Inflammatory macrophage (primary cell): ENCODE measurements at regions not wholly inside any gene's neighbourhood (a gene's known extent, or its start where the extent isn't known, plus 50 kb on each side); places are given as distances from the start of the nearest gene placed in this dataset.

Source experiments
- DNase-seq, 2 donors: peaks; one replicate each; pipeline ENCODE4 v3.0.0-alpha.2; 2020 to 2022

- DNase-seq: no peak
These were observed 122.2 kb downstream of the ACTL8 start for GRCh38 chr1:17877316-17877715.

GRCh38 chr1:17877896-17878295 is 122.8 kb downstream of the ACTL8 start:
- no peak for DNase-seq

DNA sequence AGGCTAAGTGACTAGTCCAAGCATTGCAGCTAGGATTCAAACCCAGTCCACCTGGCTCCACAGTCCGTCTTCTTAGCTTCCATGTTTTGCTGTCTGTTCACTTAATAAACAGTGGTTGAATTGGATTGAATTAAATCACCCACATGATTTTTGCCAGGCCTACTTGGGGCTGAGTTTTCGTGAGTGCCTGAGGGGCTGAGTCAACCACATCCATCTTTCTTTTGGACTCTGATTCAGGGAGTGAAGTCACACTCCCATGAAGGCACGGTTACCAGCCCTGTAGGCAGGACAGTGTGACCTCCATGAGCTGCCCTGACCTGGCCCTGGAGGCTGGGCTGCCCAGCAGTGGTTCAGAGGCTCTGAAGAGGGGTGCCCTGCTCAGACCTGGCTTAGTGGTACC is 123.7 kb downstream of the ACTL8 start:
- no peak for DNase-seq

DNA sequence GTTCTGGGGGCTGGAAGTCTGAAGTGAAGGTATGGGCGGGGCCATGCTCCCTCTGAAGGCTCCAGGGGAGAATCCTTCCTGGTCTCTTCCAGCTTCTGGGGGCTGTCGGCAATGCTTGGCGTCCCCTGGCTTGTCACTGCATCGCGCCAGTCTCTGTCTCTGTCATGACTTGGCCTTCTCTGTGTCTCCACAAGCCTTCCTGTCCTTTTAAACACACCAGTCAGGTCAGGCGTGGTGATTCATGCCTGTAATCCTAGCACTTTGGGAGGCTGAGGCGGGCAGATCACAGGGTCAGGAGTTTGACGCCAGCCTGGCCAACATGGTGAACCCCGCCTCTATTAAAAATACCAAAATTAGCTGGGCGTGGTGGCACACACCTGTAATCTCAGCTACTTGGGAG is 125.3 kb downstream of the ACTL8 start:
- DNase-seq: no peak

DNA sequence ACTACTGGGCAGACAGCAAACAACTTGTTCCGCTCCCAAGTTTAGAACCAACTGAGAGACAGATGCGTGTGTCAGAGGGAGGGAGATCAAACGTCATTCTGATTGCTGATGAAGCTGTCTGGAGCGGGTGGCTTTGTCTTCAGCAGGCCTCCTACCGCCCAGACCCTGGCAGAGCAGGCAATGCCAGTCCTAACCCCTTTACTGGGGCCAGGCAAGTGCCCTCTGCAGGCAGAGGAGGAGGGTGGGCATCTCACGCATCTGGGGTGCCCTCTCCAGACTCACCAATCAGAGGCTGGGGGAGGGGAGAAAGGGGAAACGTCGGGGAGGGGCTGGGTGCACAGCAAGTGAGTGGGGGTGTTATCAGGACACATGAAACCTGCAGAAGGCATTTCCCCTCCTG is 126.6 kb downstream of the ACTL8 start:
- no peak for DNase-seq

- no peak for DNase-seq
These were observed 128.0 kb downstream of the ACTL8 start for GRCh38 chr1:17883136-17883535.

GRCh38 chr1:17883662-17884395 is 128.7 kb downstream of the ACTL8 start:
- DNase-seq: no peak

- DNase-seq: no peak
These were observed 130.7 kb downstream of the ACTL8 start for GRCh38 chr1:17885663-17886320.

GRCh38 chr1:17886386-17886785 is 131.3 kb downstream of the ACTL8 start:
- DNase-seq: no peak

DNA sequence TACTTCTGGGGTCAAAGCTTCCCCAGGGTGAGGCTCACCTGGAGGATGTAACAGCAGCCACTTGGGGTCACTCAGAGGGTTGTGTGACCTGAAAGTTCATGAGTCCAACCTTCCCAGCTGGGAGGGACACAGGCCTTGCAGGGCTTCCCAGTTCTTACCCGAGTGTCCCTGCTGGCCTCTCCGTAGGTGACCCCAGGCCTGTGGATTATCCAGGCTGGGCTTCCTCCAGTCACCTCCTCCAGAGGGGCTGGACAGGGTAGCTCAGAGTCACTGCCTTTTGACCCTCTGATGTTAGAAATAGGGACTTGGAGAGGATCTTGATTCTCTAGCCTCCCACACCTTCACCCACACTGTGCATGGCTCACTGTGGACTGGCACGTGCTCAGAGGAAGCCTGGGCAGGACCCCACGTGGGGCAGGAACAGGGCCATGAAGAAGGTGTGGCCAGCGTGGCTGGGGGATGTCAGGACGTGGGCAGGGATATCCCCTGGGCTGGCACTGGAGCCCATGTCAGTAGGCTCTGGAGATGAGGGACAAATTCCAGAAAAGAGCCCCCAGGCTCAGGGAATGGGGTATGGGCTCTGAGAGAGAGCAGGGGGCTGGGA is 131.8 kb downstream of the ACTL8 start:
- DNase-seq: no peak

- DNase-seq: no peak
These were observed 132.7 kb downstream of the ACTL8 start for GRCh38 chr1:17887661-17888371.

DNA sequence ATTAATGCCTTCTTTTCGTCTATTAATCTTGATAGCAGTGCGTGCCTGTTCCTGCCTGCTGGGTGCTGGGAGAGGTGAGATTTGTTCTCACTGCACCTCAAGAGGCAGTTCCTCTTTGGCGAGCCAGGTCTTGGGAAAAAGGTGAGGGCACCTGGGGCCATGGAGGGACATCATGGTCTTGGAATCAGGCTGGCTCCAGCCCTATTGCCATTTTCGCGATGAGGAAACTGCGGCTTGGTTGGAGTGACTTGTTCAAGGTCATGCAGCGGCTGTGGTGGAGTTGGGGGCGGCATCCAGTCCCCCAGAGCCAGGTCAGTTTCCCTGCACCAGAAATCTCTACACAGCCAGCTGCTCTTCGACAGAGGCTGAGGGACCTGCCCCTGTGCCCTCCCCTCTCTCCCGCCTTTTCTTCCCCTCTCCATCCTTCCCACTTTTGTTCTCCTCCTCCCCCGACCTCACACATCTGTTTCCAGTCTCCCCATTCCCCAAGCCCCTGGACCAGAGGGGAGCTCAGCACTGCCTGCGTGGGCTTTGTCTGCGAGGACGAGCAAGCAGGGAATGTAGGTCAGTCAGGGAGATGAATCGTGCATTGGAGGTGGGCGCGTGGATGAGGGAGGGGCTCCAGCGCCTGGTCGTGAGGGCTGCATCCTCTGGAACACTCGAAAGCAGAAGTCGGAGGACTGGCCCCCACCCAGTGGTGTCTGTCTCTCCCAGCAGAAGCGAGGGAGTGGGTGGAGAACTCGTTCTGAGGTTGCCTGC is 135.1 kb downstream of the ACTL8 start:
- DNase-seq: no peak

- DNase-seq: no peak
These were observed 135.7 kb downstream of the ACTL8 start for GRCh38 chr1:17890815-17891191.

- no peak for DNase-seq
These were observed 136.3 kb downstream of the ACTL8 start for GRCh38 chr1:17891205-17892110.

GRCh38 chr1:17892225-17892624 is 137.1 kb downstream of the ACTL8 start:
- DNase-seq: no peak

DNA sequence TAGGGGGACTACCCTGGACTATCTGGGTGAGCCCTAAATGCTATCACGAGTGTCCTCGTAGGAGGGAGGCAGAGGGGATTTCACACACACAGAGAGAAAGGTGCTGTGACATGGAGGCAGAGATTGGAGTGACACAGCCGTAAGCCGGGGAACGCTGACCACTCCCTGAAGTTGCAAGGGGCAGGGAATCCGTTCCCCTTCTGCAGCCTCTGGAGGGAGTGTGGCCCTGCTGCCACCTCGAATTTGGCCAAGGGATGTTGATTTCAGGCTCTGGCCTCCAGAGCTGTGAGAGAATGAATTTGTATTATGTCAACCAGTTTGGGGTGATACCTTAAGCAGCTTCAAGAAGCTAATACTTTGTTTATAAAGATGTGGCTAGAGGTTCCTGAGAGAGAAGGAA is 137.7 kb downstream of the ACTL8 start:
- no peak for DNase-seq

- no peak for DNase-seq
These were observed 138.9 kb downstream of the ACTL8 start for GRCh38 chr1:17893891-17894631.

DNA sequence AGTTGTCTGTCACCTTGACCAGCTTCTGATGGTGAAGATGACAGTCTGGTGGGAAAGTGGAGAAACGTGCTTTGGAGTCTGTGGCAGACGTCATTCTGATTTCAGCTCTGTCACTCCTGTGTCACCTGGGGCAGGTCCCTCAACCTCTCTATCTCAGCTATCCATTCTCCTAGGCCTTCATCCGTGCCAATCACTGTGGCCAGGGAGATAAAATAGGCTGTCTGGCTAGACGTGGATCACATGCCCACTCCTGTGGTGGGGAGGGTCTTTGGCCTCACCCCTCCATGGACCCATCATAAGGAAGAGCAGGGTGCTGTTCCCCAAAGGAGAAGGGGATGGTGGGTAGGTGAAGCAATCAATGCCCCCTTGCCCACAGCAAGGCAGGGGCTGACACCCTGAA is 140.3 kb downstream of the ACTL8 start:
- DNase-seq: no peak

- DNase-seq: no peak
These were observed 140.9 kb downstream of the ACTL8 start for GRCh38 chr1:17895986-17896385.

DNA sequence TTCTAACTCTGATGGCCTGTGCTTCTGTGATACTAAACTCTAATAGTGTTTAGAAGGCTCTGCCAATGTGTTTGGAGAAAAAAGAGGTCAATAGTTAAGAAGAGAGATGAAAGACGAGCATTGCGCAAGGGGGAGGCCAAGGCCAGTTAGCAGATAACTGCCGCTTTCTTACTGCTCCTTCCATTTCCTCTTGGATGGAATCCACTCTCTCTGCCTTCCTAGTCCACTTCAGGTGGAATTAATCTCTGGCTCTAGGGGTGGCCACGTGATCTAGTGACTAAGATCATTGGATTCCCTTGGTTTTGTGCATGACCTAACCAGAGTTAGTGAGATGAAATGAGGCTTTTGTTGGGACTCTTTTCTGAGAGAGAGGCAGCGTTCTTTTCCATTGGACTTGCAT is 148.3 kb downstream of the ACTL8 start:
- DNase-seq: no peak

DNA sequence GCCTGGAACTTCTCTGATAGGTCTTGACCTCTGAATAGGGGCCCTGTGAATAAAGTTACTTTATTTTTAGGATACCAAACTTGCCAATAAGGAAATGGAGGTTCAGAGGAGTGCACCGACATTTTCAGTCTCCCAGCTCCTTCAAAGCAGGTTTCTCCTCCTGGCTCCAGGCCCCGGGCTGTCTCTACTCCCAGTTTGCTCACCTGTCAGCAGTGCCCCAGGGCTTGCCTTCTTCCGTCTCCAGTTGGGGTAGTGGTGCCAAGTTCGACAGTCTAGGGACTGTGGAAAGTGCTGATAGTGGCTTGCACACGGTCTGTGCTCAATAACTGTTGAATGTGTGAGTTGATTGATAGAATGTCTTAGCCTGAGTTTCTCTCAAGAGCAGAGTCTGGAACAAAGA is 149.2 kb downstream of the ACTL8 start:
- no peak for DNase-seq
